Suppressor macrophage treated with lipopolysaccharide for 4 hours (primary cell): ENCODE measurements at regions not wholly inside any gene's neighbourhood (a gene's known extent, or its start where the extent isn't known, plus 50 kb on each side); places are given as distances from the start of the nearest gene placed in this dataset.

Experiments
- DNase-seq: peaks from one replicate; pipeline ENCODE4 v3.0.0-alpha.2; 2020

- no peak for DNase-seq
These were observed 162.6 kb upstream of the XYLT1 start for GRCh38 chr16:17633181-17633951.

GRCh38 chr16:17632667-17633066, 161.9 kb upstream of the XYLT1 start:
- no peak for DNase-seq

DNA sequence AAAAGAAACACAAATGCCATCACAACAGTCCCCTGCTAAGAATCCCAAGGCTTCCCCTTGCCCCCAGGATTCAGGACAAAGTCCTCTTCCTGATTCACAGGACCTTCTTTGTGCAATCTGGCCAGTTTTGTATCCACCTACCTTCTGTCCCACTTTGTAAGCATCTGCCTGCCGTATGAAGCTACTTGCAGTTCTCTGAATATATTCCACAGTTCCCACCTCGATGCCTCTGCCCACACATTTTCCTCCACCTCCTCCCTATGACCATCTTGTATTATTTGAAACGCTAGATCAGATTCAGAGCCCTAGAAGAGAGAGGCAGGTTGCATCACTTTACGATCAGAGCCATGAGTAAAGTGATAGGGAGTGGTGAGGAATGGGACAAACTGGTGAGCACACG, 159.2 kb upstream of the XYLT1 start:
- no peak for DNase-seq

GRCh38 chr16:17628983-17629382, 158.2 kb upstream of the XYLT1 start:
- no peak for DNase-seq

DNA sequence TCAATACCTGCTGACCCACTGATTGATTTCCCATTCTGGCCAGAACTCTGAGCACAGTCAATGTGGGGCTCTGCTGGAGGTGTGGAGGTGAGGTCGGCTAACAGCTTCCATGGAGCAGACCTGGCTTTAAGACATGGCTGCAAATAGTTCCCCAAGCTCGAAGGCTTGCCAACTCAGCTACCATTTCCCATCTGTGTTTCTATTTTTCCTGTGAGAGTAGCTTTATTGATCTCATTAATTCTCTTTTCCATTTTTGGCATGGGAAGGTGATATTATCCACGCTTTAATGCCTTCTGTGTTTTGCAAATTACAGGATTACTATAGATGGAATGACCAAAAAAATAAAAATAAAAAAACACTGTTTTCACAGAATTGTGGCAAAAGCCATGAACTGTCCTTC, 151.6 kb upstream of the XYLT1 start:
- DNase-seq: no peak

- no peak for DNase-seq
These were observed 148.5 kb upstream of the XYLT1 start for GRCh38 chr16:17619261-17619660.

DNA sequence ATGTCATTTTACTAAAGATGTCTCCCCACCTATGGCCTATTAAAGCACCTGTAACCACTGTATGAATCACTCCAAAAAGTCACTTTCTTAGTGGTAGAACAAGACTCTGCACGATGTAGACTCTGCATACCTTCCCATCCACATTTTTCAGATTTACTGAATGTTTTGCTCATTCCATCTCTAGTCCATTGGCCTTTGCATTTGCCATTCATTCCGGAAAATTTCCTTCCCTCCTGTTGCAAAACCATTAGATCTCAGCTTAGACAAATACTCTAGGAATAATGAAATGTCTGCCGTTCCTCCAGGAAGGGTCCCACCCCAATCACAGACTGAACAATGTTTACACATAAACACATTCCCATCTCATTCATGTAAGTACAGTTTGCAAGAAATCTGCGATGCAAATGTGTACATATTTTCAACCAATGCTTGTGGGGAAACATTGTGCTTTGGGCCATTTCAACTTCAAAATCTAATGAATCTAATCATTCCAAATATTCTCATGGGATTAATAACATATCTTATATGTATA, 146.3 kb upstream of the XYLT1 start:
- no peak for DNase-seq

DNA sequence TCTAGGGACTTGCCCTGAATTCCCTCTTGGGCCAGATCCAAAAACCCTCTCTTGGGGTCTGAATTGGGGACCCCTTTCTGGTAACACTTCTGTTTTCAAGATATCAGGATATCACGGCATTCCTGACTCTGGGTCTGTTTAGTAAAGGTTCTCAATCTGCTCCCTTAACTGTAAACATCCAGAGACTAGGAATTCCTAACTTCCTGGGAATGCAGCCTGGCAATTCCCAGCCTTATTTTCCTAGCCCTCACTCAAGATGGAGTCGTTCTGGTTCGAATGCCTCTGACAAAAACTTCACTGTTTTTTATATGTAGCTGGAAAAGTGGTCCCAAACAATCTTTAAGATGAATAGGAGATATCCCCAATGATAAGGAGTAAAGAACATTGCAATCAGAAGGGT, 141.6 kb upstream of the XYLT1 start:
- DNase-seq: no peak

DNA sequence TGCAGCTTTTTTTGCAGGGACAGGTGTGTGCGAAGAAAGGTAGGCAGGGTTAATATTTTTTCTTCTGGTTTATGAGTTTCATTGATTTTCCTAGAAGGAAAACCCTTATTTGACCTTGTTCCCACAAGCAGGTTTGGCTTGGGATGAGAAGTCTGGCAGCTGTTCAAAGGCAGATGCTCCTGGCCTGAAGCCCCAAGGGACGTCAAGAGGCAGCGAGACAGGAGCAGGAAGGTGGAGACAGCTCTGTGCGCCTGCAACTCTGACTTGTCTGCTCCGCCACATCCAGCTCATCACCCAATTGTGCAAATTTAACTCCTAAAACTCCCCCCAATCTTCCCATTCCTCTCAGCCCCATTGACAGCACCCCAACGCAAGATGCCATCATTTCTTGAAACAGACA, 136.8 kb upstream of the XYLT1 start:
- no peak for DNase-seq

GRCh38 chr16:17607075-17607509, 136.3 kb upstream of the XYLT1 start:
- no peak for DNase-seq

DNA sequence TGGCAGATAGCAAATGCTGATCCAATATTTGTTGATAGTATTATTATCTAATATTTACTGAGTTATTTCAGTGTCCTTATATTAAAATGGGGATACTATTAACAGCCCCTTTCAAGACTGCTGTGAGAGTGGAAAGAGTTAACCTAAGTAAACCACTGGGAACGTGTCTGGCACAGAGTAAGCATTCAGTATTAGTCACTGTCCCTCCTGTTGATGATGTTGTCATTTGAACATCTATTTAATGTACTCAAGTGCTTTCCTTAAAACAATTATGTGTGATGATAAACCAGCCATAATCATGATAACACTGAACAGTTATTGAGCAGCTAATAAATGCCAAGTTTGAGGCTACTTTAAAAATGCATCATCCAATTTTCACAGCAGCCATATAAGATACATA, 135.7 kb upstream of the XYLT1 start:
- DNase-seq: no peak

GRCh38 chr16:17605784-17606183, 135.0 kb upstream of the XYLT1 start:
- DNase-seq: no peak

- DNase-seq: no peak
These were observed 132.9 kb upstream of the XYLT1 start for GRCh38 chr16:17603626-17604025.

- no peak for DNase-seq
These were observed 131.9 kb upstream of the XYLT1 start for GRCh38 chr16:17602678-17603077.

GRCh38 chr16:17598968-17599367, 128.2 kb upstream of the XYLT1 start:
- DNase-seq: no peak

DNA sequence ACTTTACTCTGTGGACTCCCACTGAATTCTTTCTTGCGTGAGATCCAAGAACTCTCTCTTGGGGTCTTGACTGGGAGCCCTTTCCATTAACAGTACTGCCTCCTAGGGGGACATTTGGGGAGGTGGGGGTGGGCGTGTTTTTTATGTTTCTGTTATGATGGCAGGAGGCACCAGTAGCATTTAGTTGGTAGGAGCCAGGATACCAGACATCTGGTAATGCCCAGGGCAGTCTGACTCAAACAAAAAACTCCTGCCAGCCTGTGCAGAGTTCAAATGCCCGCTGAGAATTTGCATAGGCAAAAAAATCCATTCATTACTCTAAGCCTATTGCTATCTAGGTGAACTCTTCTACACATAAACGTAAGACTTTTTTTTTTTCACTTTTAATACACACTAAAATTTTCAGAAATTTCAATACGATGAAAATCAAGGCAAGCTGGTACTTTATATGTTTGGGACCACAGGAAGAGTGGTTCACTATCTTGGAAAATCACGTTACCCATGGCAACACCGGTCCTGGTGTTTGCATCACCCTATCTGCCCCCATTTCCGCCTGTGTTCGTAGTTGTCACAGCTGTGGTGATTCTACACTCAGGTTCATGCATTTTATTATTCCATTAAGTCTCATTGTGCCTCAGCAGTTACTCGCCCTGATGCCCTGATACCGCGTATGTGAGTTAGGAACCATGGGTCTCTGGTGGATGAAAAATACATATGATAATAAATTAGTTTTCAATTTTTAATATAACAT, 121.1 kb upstream of the XYLT1 start:
- no peak for DNase-seq

GRCh38 chr16:17590711-17591654, 120.2 kb upstream of the XYLT1 start:
- DNase-seq: peak; percentile 1

DNA sequence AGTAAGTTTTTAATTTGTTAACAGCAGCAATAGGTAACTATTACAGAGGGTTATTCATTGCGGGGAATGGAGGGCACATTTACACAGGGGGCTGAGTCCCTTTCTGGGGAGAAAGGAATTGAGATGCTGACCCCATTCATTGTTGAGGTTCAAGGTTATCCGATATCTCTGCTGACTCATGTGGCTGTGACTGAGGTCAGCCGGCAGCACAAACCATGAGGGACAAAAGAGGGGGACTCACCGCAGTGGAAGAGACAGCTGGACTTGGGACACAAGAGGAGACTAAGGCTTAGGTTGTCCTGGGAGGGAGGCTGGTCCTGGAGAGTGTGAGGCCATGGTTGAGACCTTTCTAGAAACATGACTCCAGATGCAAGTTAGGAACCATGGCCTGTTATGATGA, 119.1 kb upstream of the XYLT1 start:
- no peak for DNase-seq

GRCh38 chr16:17585449-17586074, 114.8 kb upstream of the XYLT1 start:
- DNase-seq: peak; percentile 5

DNA sequence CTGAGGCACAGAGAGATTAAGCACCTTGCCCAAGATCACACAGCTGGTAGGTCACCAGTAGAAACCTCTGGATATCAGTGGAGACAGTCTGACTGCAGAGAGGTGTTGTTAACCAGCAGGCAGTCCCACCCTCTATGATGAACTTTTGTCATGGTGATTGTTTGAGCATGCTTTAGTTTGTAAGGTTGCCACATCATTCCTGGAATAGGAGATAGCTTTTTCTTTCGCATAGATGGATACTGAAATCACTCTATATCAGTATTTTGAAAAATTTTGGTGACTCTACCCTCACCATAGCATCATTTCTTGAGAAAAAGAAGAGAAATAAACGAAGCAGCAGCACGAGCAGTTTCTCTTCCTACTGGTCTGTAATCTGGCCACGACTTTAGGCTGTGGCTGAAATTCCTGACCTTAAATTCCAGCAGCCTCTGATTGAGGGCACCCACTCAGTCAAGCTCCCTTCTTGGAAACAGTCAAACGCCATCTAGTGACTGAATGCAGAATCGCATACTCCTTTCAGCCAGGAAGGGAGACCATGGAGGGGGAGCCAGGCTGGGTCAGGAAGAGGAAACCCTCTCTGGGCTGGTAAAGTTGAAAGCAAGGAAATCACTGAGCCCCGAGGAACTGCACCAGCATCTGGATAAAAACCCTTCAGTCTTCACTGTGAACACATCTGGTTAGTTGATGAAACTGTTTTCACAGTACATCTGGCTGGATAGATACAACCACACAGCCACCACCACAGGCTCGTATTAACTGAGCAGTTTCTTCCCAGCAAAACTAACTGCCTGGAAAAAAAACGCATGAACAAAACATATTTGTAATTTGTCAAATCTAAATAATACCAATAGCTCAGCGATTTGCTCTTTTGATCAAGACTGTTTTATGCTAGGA, 108.5 kb upstream of the XYLT1 start:
- peak; percentile 84 for DNase-seq

- DNase-seq: no peak
These were observed 103.5 kb upstream of the XYLT1 start for GRCh38 chr16:17574256-17574655.
